ENCODE measurements at regions not wholly inside any gene's neighbourhood (a gene's known extent, or its start where the extent isn't known, plus 50 kb on each side); places are given as distances from the start of the nearest gene placed in this dataset.

DNA sequence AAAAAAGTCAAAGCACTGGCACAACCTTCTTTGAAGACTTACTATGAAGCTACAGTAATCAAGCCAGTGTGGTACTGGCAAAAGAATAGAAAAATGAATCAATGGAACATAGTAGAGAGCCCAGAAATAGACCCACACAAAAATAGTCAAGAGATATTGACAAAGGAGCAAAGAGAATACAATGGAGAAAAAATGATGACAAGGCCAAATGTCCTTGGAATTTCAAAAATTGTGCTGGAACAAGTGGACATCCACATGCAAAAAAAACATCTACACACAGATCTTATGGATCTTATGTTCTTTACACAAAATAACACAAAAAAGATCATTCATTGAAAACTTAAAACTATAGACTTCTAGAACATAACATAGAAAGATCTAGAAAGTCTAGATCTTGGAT lies 1379.7 kb upstream of the SEL1L start:
- TF ChIP-seq EP300 (IDR thresholded peaks at IDR 0.05), result no peak
- TF ChIP-seq, protein P1, sequence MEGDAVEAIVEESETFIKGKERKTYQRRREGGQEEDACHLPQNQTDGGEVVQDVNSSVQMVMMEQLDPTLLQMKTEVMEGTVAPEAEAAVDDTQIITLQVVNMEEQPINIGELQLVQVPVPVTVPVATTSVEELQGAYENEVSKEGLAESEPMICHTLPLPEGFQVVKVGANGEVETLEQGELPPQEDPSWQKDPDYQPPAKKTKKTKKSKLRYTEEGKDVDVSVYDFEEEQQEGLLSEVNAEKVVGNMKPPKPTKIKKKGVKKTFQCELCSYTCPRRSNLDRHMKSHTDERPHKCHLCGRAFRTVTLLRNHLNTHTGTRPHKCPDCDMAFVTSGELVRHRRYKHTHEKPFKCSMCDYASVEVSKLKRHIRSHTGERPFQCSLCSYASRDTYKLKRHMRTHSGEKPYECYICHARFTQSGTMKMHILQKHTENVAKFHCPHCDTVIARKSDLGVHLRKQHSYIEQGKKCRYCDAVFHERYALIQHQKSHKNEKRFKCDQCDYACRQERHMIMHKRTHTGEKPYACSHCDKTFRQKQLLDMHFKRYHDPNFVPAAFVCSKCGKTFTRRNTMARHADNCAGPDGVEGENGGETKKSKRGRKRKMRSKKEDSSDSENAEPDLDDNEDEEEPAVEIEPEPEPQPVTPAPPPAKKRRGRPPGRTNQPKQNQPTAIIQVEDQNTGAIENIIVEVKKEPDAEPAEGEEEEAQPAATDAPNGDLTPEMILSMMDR (IDR thresholded peaks at IDR 0.05), result no peak

Measured in ovary (tissue), 3 donors.